Thymus (tissue), 11 donors: ENCODE measurements at regions not wholly inside any gene's neighbourhood (a gene's known extent, or its start where the extent isn't known, plus 50 kb on each side); places are given as distances from the start of the nearest gene placed in this dataset.

Source experiments
- DNase-seq, 9 donors: peaks; one replicate each; pipeline ENCODE4 v3.0.0-alpha.2; 2013; ENCODE audit warnings: low spot score in 9 of 9, low read depth in 6 of 9, missing footprints in 1 of 9
- H3K27ac ChIP-seq, 2 donors: one replicate each; pipeline ENCODE4 v1.5.1; 2013; ENCODE audit warnings: control low read depth in 1 of 2, low read depth in 1 of 2, low read length in 1 of 2, mild to moderate bottlenecking in 1 of 2, moderate library complexity in 1 of 2
- H3K27me3 ChIP-seq, 2 donors: one replicate each; pipeline ENCODE4 v1.5.1; 2013; ENCODE audit warnings: low read length in 1 of 2; ENCODE audit not compliant: control insufficient read depth in 2 of 2, insufficient read depth in 1 of 2
- H3K36me3 ChIP-seq, 2 donors: one replicate each; pipeline ENCODE4 v1.5.1; 2013; ENCODE audit warnings: low read length in 1 of 2, mild to moderate bottlenecking in 1 of 2, moderate library complexity in 1 of 2; ENCODE audit not compliant: control insufficient read depth in 2 of 2, insufficient read depth in 2 of 2
- H3K4me1 ChIP-seq, 2 donors: one replicate each; pipeline ENCODE4 v1.5.1; 2013; ENCODE audit warnings: low read length in 2 of 2; ENCODE audit not compliant: control insufficient read depth in 2 of 2, insufficient read depth in 2 of 2
- H3K4me3 ChIP-seq, 2 donors: one replicate each; pipeline ENCODE4 v1.5.1; 2013; ENCODE audit warnings: low read length in 2 of 2, control low read depth in 1 of 2, mild to moderate bottlenecking in 1 of 2
- H3K9me3 ChIP-seq, 2 donors: one replicate each; pipeline ENCODE4 v1.5.1; 2013; ENCODE audit warnings: low read length in 1 of 2, mild to moderate bottlenecking in 1 of 2; ENCODE audit not compliant: control insufficient read depth in 2 of 2, insufficient read depth in 1 of 2
- WGBS: extraction: QIAGEN DNeasy Blood & Tissue Kit; methylation state at CpG from one replicate; pipeline ENCODE4 v1.1.7; 2013; 5-methylcytosine and 5-hydroxymethylcytosine counted together
- donor health status: healthy.

DNA sequence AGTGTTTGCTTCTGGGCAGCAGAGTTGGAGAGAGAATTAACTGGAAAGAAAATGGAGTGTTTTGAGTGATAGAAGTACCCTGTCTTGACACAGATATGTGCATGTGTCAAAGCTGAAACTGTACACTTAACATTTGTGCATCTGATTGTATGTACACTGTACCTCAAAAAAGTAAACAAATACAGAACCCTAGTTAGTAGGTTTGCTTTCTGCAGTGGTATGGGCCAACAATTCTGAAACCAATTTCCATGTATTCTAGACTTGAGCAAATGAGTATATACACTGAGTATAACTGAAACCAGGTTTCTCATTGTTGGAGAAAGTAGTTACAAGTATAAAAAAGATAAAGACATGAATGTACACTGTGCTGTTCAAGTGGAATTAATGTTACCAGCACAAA, 52.4 kb downstream of the ELAPOR2 start:
- DNase-seq: no peak
- H3K27me3 ChIP-seq: no peaks in the 10 kb centered on the region
- no peaks in the 10 kb centered on the region for H3K9me3 ChIP-seq
- peaks cover 0 to 5% of the 10 kb centered on the region in 2 donors for H3K4me1 ChIP-seq
- no peak overlapping the region for H3K4me3 ChIP-seq
- H3K27ac ChIP-seq: no peak overlapping the region
- H3K36me3 ChIP-seq: no peaks in the 10 kb centered on the region

DNA sequence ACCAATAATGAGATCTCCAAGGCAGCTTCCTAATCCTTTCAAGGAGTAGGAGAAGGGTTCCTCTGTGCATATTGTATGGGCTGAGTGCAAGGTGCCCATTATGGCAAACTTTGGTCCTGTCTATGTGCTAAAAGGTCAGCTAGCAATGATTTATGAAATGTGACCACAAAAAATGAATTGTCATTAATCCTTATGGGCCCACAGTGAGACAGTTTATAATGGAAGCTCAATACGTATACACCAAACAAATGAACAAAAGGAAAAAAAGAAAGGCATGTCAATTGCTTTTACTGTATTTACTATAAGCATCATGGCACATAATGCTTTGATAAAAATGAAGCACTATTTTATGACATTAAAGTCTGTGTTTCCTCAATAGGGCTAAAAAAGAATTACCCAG, 54.5 kb downstream of the ELAPOR2 start:
- Histone ChIP-seq H3K27me3 (no peaks in the 10 kb centered on the region), H3K4me1 (peaks cover 0 to 5% of the 10 kb centered on the region in 2 donors), H3K9me3 (no peaks in the 10 kb centered on the region), H3K4me3 (no peak overlapping the region), H3K36me3 (no peaks in the 10 kb centered on the region), H3K27ac (no peak overlapping the region)
- 93% methylated on average over 1 of the region's 1 CpG for WGBS
- no peak for DNase-seq

DNA sequence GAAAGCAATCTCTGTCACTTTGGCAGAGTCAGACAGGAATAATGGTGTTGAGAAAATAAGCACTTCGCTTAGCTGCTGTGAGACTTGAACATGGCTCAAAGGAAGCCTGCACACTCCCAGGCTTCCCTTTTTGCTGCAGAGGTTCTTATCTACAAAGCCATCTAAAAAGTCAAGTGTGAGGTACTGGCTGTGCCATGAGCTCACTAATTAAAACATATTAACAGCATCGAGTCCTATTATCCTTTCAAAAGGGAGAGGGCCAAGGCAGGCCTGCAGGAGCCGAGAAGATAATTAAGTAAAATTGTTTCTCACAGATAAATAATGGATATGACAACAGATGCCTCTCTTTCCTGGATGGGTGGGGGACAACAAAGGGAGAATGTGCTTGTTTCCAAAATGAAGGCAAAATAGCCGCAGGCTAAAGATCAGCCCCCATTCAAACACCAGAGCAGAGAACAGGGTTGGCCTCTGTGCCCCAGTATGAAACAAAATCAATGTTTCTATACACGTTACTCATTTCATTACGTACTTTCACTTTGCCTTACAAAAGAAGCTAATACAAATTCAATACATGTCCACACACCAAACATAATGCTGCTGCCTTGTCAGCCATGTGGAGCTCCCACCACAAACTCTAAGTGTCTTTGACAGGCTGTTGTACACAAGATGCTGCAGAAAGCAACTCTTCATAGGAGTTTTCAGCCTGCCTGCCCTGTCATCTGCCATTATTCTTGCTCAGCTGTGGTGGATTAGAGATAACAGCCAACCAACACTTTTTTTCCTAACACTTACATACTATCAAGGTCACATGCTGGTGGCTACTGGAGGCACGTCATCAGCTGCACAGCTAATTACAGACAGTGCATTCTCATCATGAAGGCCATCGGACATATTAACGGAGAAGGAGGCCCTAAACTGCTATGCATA, 55.3 kb downstream of the ELAPOR2 start:
- no peak overlapping the region for H3K4me3 ChIP-seq
- no peak overlapping the region for H3K27ac ChIP-seq
- no peaks in the 10 kb centered on the region for H3K9me3 ChIP-seq
- H3K4me1 ChIP-seq: peaks cover 0 to 5% of the 10 kb centered on the region in 2 donors
- no peaks in the 10 kb centered on the region for H3K27me3 ChIP-seq
- WGBS: 66% methylated on average over 9 of the region's 9 CpGs
- no peaks in the 10 kb centered on the region for H3K36me3 ChIP-seq
- no peak for DNase-seq

GRCh38 chr7:87001214-87001613, 58.2 kb downstream of the ELAPOR2 start:
- no peak for DNase-seq
- Histone ChIP-seq H3K27ac (no peak overlapping the region), H3K4me1 (peaks cover 0 to 5% of the 10 kb centered on the region in 2 donors), H3K27me3 (no peaks in the 10 kb centered on the region), H3K4me3 (no peak overlapping the region), H3K36me3 (no peaks in the 10 kb centered on the region), H3K9me3 (no peaks in the 10 kb centered on the region)
- WGBS: 79% methylated on average over 2 of the region's 2 CpGs

- Histone ChIP-seq H3K9me3 (no peaks in the 10 kb centered on the region), H3K4me3 (no peak overlapping the region), H3K4me1 (peaks cover 0 to 5% of the 10 kb centered on the region in 2 donors), H3K27ac (no peak overlapping the region), H3K36me3 (no peaks in the 10 kb centered on the region), H3K27me3 (no peaks in the 10 kb centered on the region)
- no peak for DNase-seq
- WGBS: 91% methylated on average over 1 of the region's 1 CpG
Measured at GRCh38 chr7:87000344-87000743, 59.1 kb downstream of the ELAPOR2 start.

DNA sequence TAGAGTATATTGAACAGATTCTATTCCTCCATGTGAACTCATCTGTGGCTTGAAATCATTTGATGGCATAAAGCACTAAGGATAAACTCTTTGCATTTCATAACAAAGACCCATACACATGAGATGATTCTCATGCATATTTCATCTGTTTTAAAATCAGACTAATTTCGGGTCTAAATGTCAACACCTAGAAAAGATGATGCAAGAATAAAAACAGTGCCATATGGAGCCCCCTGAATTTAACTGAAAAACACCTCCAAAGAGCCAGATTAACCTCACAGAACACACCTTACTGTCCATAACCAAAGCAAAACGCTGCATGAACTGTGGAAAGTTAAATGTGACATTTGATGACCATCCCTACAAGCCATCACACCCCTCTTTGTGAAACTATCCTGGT, 59.7 kb downstream of the ELAPOR2 start:
- WGBS: 87% methylated on average over 2 of the region's 2 CpGs
- H3K4me3 ChIP-seq: no peak overlapping the region
- no peaks in the 10 kb centered on the region for H3K36me3 ChIP-seq
- DNase-seq: no peak
- H3K4me1 ChIP-seq: peaks cover 0 to 5% of the 10 kb centered on the region in 2 donors
- H3K9me3 ChIP-seq: no peaks in the 10 kb centered on the region
- H3K27me3 ChIP-seq: no peaks in the 10 kb centered on the region
- no peak overlapping the region for H3K27ac ChIP-seq

- H3K27me3 ChIP-seq: no peaks in the 10 kb centered on the region
- no peak for DNase-seq
- no peaks in the 10 kb centered on the region for H3K36me3 ChIP-seq
- no peak overlapping the region for H3K4me3 ChIP-seq
- no peaks in the 10 kb centered on the region for H3K4me1 ChIP-seq
- H3K27ac ChIP-seq: no peak overlapping the region
- WGBS: 92% methylated on average over 1 of the region's 1 CpG
- H3K9me3 ChIP-seq: no peaks in the 10 kb centered on the region
Measured at GRCh38 chr7:86995814-86996213, 63.6 kb downstream of the ELAPOR2 start.

DNA sequence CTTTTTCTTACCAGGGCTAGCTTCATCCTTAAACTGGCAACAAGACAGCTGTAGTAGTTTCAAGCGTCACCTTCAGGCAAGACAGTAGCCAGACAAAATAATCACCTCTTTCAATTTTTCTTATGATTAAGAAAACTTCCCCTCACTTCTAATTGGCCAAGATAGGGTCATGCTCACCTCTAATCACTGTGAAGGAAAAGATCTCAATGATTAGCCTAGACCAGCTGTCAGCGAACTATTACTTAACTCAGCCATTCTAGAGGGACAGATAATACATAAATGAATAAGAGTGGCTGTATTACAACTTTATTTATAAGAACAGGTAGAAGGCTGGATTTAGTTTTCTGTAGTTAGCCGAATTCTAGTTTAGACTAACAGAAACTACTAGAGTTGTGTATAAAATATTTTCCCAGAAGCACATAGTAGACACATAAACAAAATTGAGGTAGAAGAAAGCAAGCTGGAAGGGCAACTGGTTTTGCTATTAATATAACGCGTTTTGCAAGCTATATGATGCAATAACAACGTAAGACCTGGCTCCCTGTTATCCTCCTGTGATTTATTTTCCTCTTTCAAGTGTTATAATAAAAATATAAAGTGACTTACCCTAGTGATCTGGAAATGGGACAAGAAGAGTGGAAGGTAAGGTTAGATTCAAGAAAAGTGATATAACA, 64.3 kb downstream of the ELAPOR2 start:
- Histone ChIP-seq H3K36me3 (no peaks in the 10 kb centered on the region), H3K9me3 (no peaks in the 10 kb centered on the region), H3K27ac (no peak overlapping the region), H3K4me3 (no peak overlapping the region), H3K4me1 (no peaks in the 10 kb centered on the region), H3K27me3 (no peaks in the 10 kb centered on the region)
- WGBS: 88% methylated on average over 6 of the region's 6 CpGs
- DNase-seq: no peak

- no peaks in the 10 kb centered on the region for H3K36me3 ChIP-seq
- no peak overlapping the region for H3K27ac ChIP-seq
- H3K27me3 ChIP-seq: no peaks in the 10 kb centered on the region
- no peaks in the 10 kb centered on the region for H3K9me3 ChIP-seq
- H3K4me3 ChIP-seq: no peak overlapping the region
- DNase-seq: no peak
- no peaks in the 10 kb centered on the region for H3K4me1 ChIP-seq
Measured at GRCh38 chr7:86991771-86992191, 67.7 kb downstream of the ELAPOR2 start.
